ENCODE measurements at regions not wholly inside any gene's neighbourhood (a gene's known extent, or its start where the extent isn't known, plus 50 kb on each side); places are given as distances from the start of the nearest gene placed in this dataset.

- TF ChIP-seq CTCF (IDR thresholded peaks at IDR 0.05 in 4 of 5, conservative IDR thresholded peaks at IDR 0.05 in 1 of 5) = no peak
- no peak for TF ChIP-seq POLR2A (IDR thresholded peaks at IDR 0.05)
These were observed 946.0 kb downstream of the NR2F1-AS1 start for GRCh38 chr5:92635001-92635461.
